Prostate gland (tissue), 2 donors: ENCODE measurements at regions not wholly inside any gene's neighbourhood (a gene's known extent, or its start where the extent isn't known, plus 50 kb on each side); places are given as distances from the start of the nearest gene placed in this dataset.

Experiments used
- DNase-seq: peaks from one replicate; pipeline ENCODE4 v3.0.0-alpha.2; 2019; ENCODE audit warnings: low spot score
- H3K27ac ChIP-seq, 2 donors: fragments of 200-600 bp; sonication (generic); 2 replicates each; pipeline ENCODE4 v1.5.1; 2017 to 2019
- H3K27me3 ChIP-seq: fragments of 200-600 bp; sonication (generic); replicated peaks from 2 replicates; pipeline ENCODE4 v1.5.1; 2019; ENCODE audit not compliant: insufficient read depth
- H3K36me3 ChIP-seq, 2 donors: fragments of 200-600 bp; sonication (generic); 1 replicate in 1 of 2; 2 replicates in 1 of 2; pipeline versions ENCODE4 v1.5.1 to v1.8.1; 2017 to 2019
- H3K4me1 ChIP-seq: fragments of 200-600 bp; sonication (generic); replicated peaks from 2 replicates; pipeline ENCODE4 v1.5.1; 2019
- H3K4me3 ChIP-seq, 2 donors: fragments of 200-600 bp; sonication (generic); 2 replicates each; pipeline ENCODE4 v1.5.1; 2017 to 2019
- H3K9me3 ChIP-seq: fragments of 200-600 bp; sonication (generic); 2 replicates; pipeline ENCODE4 v1.5.1; 2017
- POLR2A ChIP-seq: fragments of 450-650 bp; IDR thresholded peaks from one replicate; pipeline ENCODE4 v1.6.1; 2016; ENCODE audit warnings: antibody characterized with exemption, mild to moderate bottlenecking
- POLR2AphosphoS5 ChIP-seq: sonication (generic); formaldehyde crosslinking; IDR thresholded peaks from one replicate; pipeline ENCODE4 v1.6.1; 2017; ENCODE audit warnings: antibody characterized with exemption
- WGBS: methylation state at CpG from one replicate; pipeline ENCODE4 v1.1.5; 2018; 5-methylcytosine and 5-hydroxymethylcytosine counted together
- intact Hi-C: fragments of 100-400 bp; cut with DNase I; formaldehyde crosslinking; loops from one replicate; pipeline ENCODE4 v1.14.2; 2022
- TF ChIP-seq, protein P1 (sequence below), 4 experiments: fragments of 200-600 bp in 2 of 4; fragments of 450-650 bp in 2 of 4; sonication (generic) in 2 of 4; IDR thresholded peaks; 1 replicate in 3 of 4; 2 replicates in 1 of 4; pipeline ENCODE4 v1.5.1; 2016 to 2019; ENCODE audit warnings: antibody characterized with exemption in 4 of 4, mild to moderate bottlenecking in 2 of 4, moderate library complexity in 2 of 4

DNA sequence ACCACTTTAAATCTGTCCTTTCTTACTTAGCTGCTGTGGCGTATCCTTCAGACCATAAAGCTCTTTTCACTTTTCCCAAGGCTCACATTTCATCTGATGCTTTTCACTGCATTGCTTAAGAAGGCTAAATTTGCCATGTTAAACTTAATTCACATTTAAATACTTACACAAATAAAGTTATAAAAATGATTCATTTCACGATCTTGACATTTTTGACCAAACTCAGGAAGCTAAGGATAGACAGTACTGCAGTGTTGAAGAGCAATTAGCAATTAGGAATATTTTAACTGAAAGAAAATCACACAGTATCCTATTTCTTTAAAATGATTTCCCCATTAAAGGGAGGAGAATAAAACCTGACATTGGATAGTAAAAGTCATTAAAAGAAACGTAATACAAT lies 1038.6 kb downstream of the STPG2 start:
- no peak overlapping the region for H3K4me3 ChIP-seq
- intact Hi-C loops = no loop called here
- no peaks in the 10 kb centered on the region for H3K36me3 ChIP-seq
- H3K9me3 ChIP-seq = no peaks in the 10 kb centered on the region
- TF ChIP-seq POLR2AphosphoS5 = no peak
- TF ChIP-seq, protein P1, sequence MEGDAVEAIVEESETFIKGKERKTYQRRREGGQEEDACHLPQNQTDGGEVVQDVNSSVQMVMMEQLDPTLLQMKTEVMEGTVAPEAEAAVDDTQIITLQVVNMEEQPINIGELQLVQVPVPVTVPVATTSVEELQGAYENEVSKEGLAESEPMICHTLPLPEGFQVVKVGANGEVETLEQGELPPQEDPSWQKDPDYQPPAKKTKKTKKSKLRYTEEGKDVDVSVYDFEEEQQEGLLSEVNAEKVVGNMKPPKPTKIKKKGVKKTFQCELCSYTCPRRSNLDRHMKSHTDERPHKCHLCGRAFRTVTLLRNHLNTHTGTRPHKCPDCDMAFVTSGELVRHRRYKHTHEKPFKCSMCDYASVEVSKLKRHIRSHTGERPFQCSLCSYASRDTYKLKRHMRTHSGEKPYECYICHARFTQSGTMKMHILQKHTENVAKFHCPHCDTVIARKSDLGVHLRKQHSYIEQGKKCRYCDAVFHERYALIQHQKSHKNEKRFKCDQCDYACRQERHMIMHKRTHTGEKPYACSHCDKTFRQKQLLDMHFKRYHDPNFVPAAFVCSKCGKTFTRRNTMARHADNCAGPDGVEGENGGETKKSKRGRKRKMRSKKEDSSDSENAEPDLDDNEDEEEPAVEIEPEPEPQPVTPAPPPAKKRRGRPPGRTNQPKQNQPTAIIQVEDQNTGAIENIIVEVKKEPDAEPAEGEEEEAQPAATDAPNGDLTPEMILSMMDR (IDR thresholded peaks at IDR 0.05) = no peak
- H3K27me3 ChIP-seq = no peaks in the 10 kb centered on the region
- WGBS = 51% methylated on average over 3 of the region's 3 CpGs
- no peaks in the 10 kb centered on the region for H3K4me1 ChIP-seq
- no peak overlapping the region for H3K27ac ChIP-seq
- no peak for DNase-seq

DNA sequence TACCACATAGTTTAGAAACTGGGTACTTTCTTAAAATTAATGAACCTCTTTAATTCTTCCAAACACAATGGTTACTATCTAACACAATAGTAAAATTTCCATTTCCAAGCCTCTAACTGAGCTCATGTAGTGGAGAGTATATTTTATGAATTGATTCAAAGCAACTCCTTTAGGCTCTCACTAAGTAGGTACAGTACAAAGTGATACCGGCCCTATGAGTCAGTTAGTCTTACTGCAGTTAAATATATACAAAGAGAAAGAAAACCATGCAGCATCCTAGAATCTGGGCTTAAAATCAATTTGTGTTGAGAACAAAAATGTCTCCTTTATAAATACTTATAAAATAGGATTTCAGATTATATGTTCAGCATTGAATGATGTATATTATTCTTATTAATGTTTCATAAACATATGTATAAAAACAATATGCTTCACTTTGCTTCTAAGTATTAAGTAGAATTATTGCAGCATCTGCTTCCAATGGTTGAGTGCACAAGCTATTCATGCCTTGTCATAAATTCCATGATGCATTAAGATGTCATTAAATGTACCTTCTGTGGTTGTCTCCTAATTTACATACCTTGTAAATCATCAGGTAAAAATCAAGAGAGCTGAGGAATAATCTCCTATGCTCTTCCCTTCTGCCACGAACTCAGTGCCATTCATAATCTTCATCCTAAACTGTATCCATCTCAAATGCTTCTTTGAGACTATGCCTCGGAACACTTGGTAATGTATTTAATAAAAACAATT lies 1037.8 kb downstream of the STPG2 start:
- Histone ChIP-seq H3K27me3 (no peaks in the 10 kb centered on the region), H3K4me1 (no peaks in the 10 kb centered on the region), H3K36me3 (no peaks in the 10 kb centered on the region), H3K27ac (no peak overlapping the region), H3K4me3 (no peak overlapping the region), H3K9me3 (no peaks in the 10 kb centered on the region)
- no peak for DNase-seq
- TF ChIP-seq POLR2AphosphoS5 (no peak), POLR2A (no peak)
- TF ChIP-seq, protein P1 (IDR thresholded peaks at IDR 0.05) = no peak
- 79% methylated on average over 3 of the region's 3 CpGs for WGBS
- intact Hi-C loops = no loop called here

DNA sequence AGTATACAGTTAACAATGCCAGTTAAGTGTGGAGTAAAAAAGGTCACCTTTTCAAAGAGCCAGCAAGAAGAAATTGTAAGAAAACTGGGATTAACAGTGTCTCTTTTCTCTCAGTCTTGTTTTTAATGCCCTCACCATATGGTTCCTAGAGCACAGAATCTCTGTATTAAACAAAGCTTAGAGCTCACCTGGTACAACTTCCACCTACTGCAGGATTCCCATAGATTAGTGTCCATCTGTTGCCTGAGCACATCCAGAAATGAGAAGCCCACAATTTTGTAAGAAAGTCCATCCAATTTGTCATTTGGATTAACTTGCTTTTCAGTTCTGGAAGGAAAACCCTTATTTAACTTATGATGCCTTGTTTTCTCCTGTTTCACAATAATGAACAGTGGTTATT lies 1037.1 kb downstream of the STPG2 start:
- TF ChIP-seq, protein P1 (IDR thresholded peaks at IDR 0.05) = no peak
- TF ChIP-seq POLR2AphosphoS5 (no peak), POLR2A (no peak)

DNA sequence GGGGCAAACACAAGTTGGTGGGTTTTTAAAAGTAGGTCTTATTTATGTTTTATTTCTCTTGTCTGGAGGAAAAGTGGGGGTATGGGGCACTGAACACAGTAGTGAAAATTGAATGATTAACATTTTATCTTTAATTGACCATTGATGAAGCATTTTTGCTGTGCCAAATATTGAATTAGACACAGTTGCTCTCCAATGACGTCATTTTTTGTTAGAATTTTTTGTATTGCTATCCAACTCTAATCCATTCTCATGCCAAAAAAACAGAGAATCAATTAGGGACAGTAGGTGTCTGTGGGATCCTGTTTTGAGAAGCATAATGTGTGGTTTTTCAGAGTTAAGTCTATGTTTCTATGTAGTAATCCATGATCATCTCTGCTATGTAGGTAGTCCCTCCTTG lies 1032.8 kb downstream of the STPG2 start:
- TF ChIP-seq POLR2AphosphoS5 = no peak
- TF ChIP-seq, protein P1 (IDR thresholded peaks at IDR 0.05) = no peak
- TF ChIP-seq POLR2A = no peak
- H3K4me3 ChIP-seq = no peak overlapping the region
- no peak for DNase-seq
- H3K27ac ChIP-seq = no peak overlapping the region
- H3K27me3 ChIP-seq = no peaks in the 10 kb centered on the region
- intact Hi-C loops = no loop called here
- H3K9me3 ChIP-seq = no peaks in the 10 kb centered on the region
- 77% methylated on average over 1 of the region's 1 CpG for WGBS
- no peaks in the 10 kb centered on the region for H3K4me1 ChIP-seq
- H3K36me3 ChIP-seq = no peaks in the 10 kb centered on the region

More for the DNA sequence above, 1037.1 kb downstream of the STPG2 start:
- Histone ChIP-seq H3K27ac (no peak overlapping the region), H3K4me1 (no peaks in the 10 kb centered on the region), H3K27me3 (no peaks in the 10 kb centered on the region), H3K9me3 (no peaks in the 10 kb centered on the region), H3K36me3 (no peaks in the 10 kb centered on the region), H3K4me3 (no peak overlapping the region)
- intact Hi-C loops = no loop called here
- no peak for DNase-seq

DNA sequence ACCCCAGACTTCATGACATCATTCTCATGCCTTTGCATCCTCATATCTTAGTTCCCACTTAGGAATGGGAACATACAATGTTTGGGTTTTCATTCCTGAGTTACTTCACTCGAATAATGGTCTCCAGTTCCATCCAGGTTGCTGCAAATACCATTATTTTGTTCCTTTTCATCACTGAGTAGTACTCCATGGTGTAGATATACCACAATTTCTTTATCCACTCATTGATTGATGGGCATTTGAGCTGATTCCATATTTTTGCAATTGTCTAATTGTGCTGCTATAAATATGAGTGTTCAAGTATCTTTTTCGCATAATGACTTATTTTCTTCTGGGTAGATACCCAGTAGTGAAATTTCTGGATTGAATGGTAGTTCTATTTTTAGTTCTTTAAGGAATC lies 1026.8 kb downstream of the STPG2 start:
- 68% methylated on average over 2 of the region's 2 CpGs for WGBS

More for the DNA sequence above, 1026.8 kb downstream of the STPG2 start:
- no peak for DNase-seq
- no peak overlapping the region for H3K27ac ChIP-seq
- H3K36me3 ChIP-seq = no peaks in the 10 kb centered on the region
- intact Hi-C loops = no loop called here
- TF ChIP-seq, protein P1 (IDR thresholded peaks at IDR 0.05) = no peak
- TF ChIP-seq POLR2A = no peak
- TF ChIP-seq POLR2AphosphoS5 = no peak
- no peaks in the 10 kb centered on the region for H3K27me3 ChIP-seq
- no peaks in the 10 kb centered on the region for H3K9me3 ChIP-seq
- H3K4me1 ChIP-seq = no peaks in the 10 kb centered on the region
- H3K4me3 ChIP-seq = no peak overlapping the region
